Hepatocyte (in vitro differentiated cells): ENCODE measurements at regions not wholly inside any gene's neighbourhood (a gene's known extent, or its start where the extent isn't known, plus 50 kb on each side); places are given as distances from the start of the nearest gene placed in this dataset.

Experiments
- CTCF ChIP-seq: fragments of 200-600 bp; sonication (generic); IDR thresholded peaks from 2 replicates; pipeline ENCODE4 v1.5.1; 2016; ENCODE audit warnings: antibody characterized with exemption, mild to moderate bottlenecking; ENCODE audit not compliant: poor library complexity
- EZH2 ChIP-seq: fragments of 200-600 bp; sonication (generic); IDR thresholded peaks from 2 replicates; pipeline ENCODE4 v1.6.1; 2016; ENCODE audit warnings: antibody characterized with exemption, mild to moderate bottlenecking, borderline replicate concordance

- TF ChIP-seq CTCF, result no peak
- no peak for TF ChIP-seq EZH2
These were observed 702.9 kb upstream of the PCDH9 start for GRCh38 chr13:67932991-67933390.
